Stimulated activated naive CD8-positive, alpha-beta T cell treated with anti-CD3 and anti-CD28 coated beads, Interleukin-15, Interleukin-2, amounts not matched to agents 100 U/mL and 50 U/mL, for 24 hours (primary cell): ENCODE measurements at regions not wholly inside any gene's neighbourhood (a gene's known extent, or its start where the extent isn't known, plus 50 kb on each side); places are given as distances from the start of the nearest gene placed in this dataset.
"Not testable (repeated sequence)": the region's sequence is repeated elsewhere in the genome, so short reads cannot be mapped to it uniquely, and the experiment has no call there.

Experiments used
- ATAC-seq: fragments of 150-1000 bp; cut with Tn5 transposase; one replicate; pipeline ENCODE4 v1.10.0; 2021
- DNase-seq: peaks from one replicate; pipeline ENCODE4 v3.0.0; 2021

- not testable (repeated sequence) for DNase-seq, ATAC-seq
Measured at GRCh38 chr5:11392-11791, 80.6 kb upstream of the PLEKHG4B start.

GRCh38 chr5:11898-12297 lies 80.1 kb upstream of the PLEKHG4B start:
- no peak for ATAC-seq
- no peak for DNase-seq

GRCh38 chr5:13234-13633 lies 78.7 kb upstream of the PLEKHG4B start:
- ATAC-seq (no peak), DNase-seq (no peak)

- not testable (repeated sequence) for DNase-seq, ATAC-seq
Measured at GRCh38 chr5:14676-15075, 77.3 kb upstream of the PLEKHG4B start.

- not testable (repeated sequence) for DNase-seq, ATAC-seq
Measured at GRCh38 chr5:20276-20675, 71.7 kb upstream of the PLEKHG4B start.

- no peak for ATAC-seq
- DNase-seq = no peak
Measured at GRCh38 chr5:21654-22233, 70.2 kb upstream of the PLEKHG4B start.

- ATAC-seq, DNase-seq: not testable (repeated sequence)
Measured at GRCh38 chr5:23907-24306, 68.1 kb upstream of the PLEKHG4B start.

- DNase-seq, ATAC-seq: not testable (repeated sequence)
Measured at GRCh38 chr5:25067-25466, 66.9 kb upstream of the PLEKHG4B start.

GRCh38 chr5:30131-30530 lies 61.8 kb upstream of the PLEKHG4B start:
- ATAC-seq (no peak), DNase-seq (no peak)

GRCh38 chr5:30556-30955 lies 61.4 kb upstream of the PLEKHG4B start:
- not testable (repeated sequence) for DNase-seq, ATAC-seq

GRCh38 chr5:32165-32564 lies 59.8 kb upstream of the PLEKHG4B start:
- ATAC-seq = no peak
- DNase-seq = no peak

GRCh38 chr5:35521-35920 lies 56.4 kb upstream of the PLEKHG4B start:
- not testable (repeated sequence) for ATAC-seq

GRCh38 chr5:37207-37606 lies 54.8 kb upstream of the PLEKHG4B start:
- ATAC-seq = peak; percentile 55
- not testable (repeated sequence) for DNase-seq

More at GRCh38 chr5:35521-35920, 56.4 kb upstream of the PLEKHG4B start:
- not testable (repeated sequence) for DNase-seq

GRCh38 chr5:39979-40583 lies 51.9 kb upstream of the PLEKHG4B start:
- ATAC-seq (no peak), DNase-seq (no peak)
